ENCODE measurements at regions not wholly inside any gene's neighbourhood (a gene's known extent, or its start where the extent isn't known, plus 50 kb on each side); places are given as distances from the start of the nearest gene placed in this dataset.

- Histone ChIP-seq H3K4me3 (ENCODE audit: insufficient read depth, low read depth, low read length) (no peak overlapping the region), H2BK20ac (ENCODE audit: low read depth, low read length) (no peak overlapping the region), H3K9me3 (ENCODE audit: control insufficient read depth, insufficient read depth, low read length) (peaks cover 6% of the 10 kb centered on the region), H3K36me3 (ENCODE audit: control insufficient read depth, insufficient read depth, low read length) (no peaks in the 10 kb centered on the region), H3K4me1 (ENCODE audit: control insufficient read depth, insufficient read depth, low read length) (no peaks in the 10 kb centered on the region), H4K20me1 (ENCODE audit: insufficient read depth, low read length) (no peaks in the 10 kb centered on the region), H3K4ac (ENCODE audit: low read depth, low read length) (no peak overlapping the region), H3K18ac (ENCODE audit: low read depth, low read length) (no peak overlapping the region), H4K91ac (ENCODE audit: insufficient read depth, low read depth, low read length) (no peak overlapping the region), H4K5ac (ENCODE audit: low read depth, low read length) (no peak overlapping the region), H3K9ac (ENCODE audit: low read depth, low read length) (no peak overlapping the region), H3K56ac (ENCODE audit: extremely low read depth, insufficient read depth, low read length) (no peak overlapping the region), H2BK120ac (ENCODE audit: low read depth, low read length) (no peak overlapping the region), H4K8ac (ENCODE audit: low read depth in 2 of 2, low read length in 2 of 2) (no peak overlapping the region), H2AK5ac (ENCODE audit: low read depth, low read length) (no peak overlapping the region), H3K79me1 (ENCODE audit: low read depth in 1 of 2, low read length in 2 of 2) (no peaks in the 10 kb centered on the region), H2BK5ac (ENCODE audit: low read depth, low read length, poor library complexity, severe bottlenecking) (no peak overlapping the region), H2AFZ (replicated peaks; ENCODE audit: low read length, poor library complexity) (no peak overlapping the region), H2BK15ac (ENCODE audit: low read depth, low read length) (no peak overlapping the region), H3K9me1 (ENCODE audit: insufficient read depth, low read length) (no peaks in the 10 kb centered on the region), H3K23ac (ENCODE audit: low read depth, low read length) (no peak overlapping the region), H3K4me2 (ENCODE audit: low read depth, low read length) (no peak overlapping the region), H3K27ac (ENCODE audit: insufficient read depth, low read length) (no peak overlapping the region), H2AK9ac (replicated peaks; ENCODE audit: low read depth, low read length, poor library complexity) (no peak overlapping the region), H3K14ac (replicated peaks; ENCODE audit: low read depth, low read length) (no peak overlapping the region), H3K27me3 (ENCODE audit: control insufficient read depth, insufficient read depth, low read length) (no peaks in the 10 kb centered on the region; the same call in 1 of the 2 replicates)
- TF ChIP-seq ELK1 (IDR thresholded peaks at IDR 0.05; ENCODE audit: borderline replicate concordance, low read depth, low read length) (no peak), RFX5 (IDR thresholded peaks at IDR 0.05; ENCODE audit: low read depth, low read length) (no peak), MXI1 (IDR thresholded peaks at IDR 0.05; ENCODE audit: borderline replicate concordance, low read depth, low read length) (no peak), FOS (IDR thresholded peaks at IDR 0.05; ENCODE audit: low read depth, low read length) (no peak), BHLHE40 (IDR thresholded peaks at IDR 0.05; ENCODE audit: low read depth, low read length) (no peak), MAZ (IDR thresholded peaks at IDR 0.05; ENCODE audit: borderline replicate concordance, low read depth, low read length) (no peak)
- dilution Hi-C loops (cut with HindIII; ENCODE audit: low sequenced_read_pairs, unreplicated experiment): no loop called here
- intact Hi-C loops (cut with micrococcal nuclease): no loop called here
- DNase-seq: no peak
- ChIA-PET CTCF (no interaction called here), POLR2A (ENCODE audit: unreplicated experiment) (no interaction called here)
- ATAC-seq (ENCODE audit: low read depth): no peak
- in situ Hi-C loops (cut with MboI; ENCODE audit: low sequenced_read_pairs): no loop called here
- BruUV-seq (replicated peaks): no TSS peak
These were observed 62.2 kb upstream of the CARD11 start for GRCh38 chr7:3105856-3106255.
